Retinal pigment epithelial cell (primary cell): ENCODE measurements at regions not wholly inside any gene's neighbourhood (a gene's known extent, or its start where the extent isn't known, plus 50 kb on each side); places are given as distances from the start of the nearest gene placed in this dataset.

ENCODE experiments used
- DNase-seq: peaks from one replicate; pipeline ENCODE4 v3.0.0-alpha.2; 2010; ENCODE audit warnings: low read depth
- H3K4me3 ChIP-seq: 2 replicates; pipeline ENCODE4 v1.5.1; 2011; ENCODE audit warnings: mild to moderate bottlenecking, low read length, control low read depth, moderate library complexity
- TF ChIP-seq, protein P1 (sequence below): conservative IDR thresholded peaks from 2 replicates; pipeline ENCODE4 v1.5.1; 2011; ENCODE audit warnings: low read depth, low read length, control low read depth, inconsistent platforms

DNA sequence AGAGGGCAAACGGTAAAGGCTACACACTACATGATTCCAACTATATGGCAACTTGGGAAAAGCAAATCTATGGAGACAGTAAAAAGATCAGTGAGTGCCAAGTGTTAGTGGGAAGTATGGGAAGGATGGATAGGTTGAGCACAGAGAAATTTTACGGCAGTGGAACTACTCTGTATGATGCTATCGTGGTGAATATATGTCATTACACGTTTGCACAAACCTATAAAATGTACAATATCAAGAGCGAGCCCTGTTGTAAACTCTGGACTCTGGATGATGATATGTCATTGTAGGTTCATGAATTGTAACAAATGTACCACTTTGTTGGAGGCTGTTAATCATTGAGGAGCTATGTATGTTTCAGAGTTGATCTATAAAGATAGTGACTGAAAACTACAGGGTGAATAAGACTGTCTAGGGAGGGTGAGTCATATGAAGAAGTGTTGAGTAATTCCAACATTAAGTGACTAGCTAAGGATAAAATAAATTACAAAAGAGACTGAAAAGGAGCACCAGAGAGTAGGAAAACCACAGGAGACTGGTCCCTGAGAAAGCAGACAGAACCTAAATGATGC, 349.2 kb upstream of the LMO3 start:
- TF ChIP-seq, protein P1, sequence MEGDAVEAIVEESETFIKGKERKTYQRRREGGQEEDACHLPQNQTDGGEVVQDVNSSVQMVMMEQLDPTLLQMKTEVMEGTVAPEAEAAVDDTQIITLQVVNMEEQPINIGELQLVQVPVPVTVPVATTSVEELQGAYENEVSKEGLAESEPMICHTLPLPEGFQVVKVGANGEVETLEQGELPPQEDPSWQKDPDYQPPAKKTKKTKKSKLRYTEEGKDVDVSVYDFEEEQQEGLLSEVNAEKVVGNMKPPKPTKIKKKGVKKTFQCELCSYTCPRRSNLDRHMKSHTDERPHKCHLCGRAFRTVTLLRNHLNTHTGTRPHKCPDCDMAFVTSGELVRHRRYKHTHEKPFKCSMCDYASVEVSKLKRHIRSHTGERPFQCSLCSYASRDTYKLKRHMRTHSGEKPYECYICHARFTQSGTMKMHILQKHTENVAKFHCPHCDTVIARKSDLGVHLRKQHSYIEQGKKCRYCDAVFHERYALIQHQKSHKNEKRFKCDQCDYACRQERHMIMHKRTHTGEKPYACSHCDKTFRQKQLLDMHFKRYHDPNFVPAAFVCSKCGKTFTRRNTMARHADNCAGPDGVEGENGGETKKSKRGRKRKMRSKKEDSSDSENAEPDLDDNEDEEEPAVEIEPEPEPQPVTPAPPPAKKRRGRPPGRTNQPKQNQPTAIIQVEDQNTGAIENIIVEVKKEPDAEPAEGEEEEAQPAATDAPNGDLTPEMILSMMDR, result no peak
- H3K4me3 ChIP-seq, result no peak overlapping the region
- peak; percentile 2 for DNase-seq

DNA sequence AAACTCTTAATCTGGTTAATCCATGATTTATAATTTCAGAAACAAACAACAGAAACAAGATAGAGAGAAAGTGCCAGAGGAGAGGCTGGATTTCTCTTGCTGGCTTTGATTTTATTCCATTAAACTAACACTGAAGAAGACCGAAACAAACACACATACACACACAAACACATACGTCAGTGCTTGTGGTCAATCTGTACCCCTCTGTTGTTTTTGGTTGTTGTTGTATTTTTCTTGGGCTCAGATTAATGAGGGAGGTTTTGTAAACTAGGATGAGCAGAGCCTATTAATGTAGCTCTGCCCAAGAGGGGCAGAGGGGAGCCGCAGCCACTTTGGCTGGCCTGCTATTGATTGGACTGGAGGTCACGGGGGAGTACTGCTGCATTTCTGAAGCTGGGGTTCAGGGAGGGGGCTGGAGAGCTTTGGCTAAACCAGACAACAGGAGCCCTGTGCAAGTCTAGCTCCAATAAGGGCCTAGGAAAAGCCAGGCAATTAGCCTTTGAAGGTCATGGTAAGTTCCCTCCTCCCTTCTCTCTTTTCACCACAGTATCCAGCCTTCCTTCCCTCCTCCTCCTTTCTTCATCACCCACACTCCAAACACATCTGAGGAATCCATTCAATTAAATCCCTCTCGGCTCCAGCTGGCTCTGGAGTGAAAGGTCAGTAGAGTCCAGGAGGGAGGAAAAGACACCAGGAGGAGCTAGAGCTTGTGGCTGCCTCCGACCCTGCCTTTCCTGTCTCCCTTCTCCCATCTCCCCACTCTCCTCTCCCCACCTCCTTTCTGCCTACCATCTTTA, 344.1 kb upstream of the LMO3 start:
- TF ChIP-seq, protein P1, result no peak
- H3K4me3 ChIP-seq, result no peak overlapping the region
- DNase-seq, result no peak

DNA sequence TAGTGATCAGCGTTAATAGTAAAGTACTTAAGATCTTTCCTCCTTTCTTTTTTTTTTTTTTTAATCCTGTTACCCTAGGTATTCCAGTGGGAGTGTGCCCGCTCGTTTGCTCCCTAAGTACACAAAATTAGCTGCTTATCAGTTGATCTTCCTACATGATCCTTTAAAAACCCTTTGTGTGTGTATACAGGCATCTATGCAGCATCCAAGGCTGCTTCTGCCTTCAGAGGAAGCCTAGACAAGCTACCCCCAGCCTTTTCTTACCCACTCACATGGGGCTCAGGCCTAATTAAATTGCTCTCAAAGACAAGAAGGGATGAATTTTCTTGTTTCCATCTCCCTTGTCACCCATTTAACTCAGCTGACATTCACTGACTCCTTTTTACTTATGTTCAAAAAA, 343.4 kb upstream of the LMO3 start:
- peak; percentile 21 for DNase-seq
- TF ChIP-seq, protein P1, result no peak
- H3K4me3 ChIP-seq, result no peak overlapping the region

DNA sequence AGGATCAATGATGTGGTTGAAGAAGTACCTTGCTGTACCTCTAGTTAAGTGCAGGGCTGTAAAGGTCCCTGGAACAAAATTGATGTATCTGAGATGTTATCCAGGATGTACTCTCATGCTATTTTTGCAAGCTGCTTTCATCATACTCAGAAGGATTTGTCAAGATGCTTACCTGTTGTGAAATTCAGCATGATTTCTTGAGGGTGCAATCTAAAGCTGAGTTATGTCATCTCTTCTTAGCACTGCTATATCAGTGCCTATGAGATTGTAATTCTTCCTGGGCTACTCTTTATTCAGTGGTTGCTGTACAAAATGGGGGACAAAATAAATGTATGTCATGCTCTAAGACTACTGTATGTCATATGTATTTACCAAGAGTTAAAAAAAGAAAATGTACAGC, 340.7 kb upstream of the LMO3 start:
- TF ChIP-seq, protein P1, result no peak
- no peak overlapping the region for H3K4me3 ChIP-seq
- no peak for DNase-seq

DNA sequence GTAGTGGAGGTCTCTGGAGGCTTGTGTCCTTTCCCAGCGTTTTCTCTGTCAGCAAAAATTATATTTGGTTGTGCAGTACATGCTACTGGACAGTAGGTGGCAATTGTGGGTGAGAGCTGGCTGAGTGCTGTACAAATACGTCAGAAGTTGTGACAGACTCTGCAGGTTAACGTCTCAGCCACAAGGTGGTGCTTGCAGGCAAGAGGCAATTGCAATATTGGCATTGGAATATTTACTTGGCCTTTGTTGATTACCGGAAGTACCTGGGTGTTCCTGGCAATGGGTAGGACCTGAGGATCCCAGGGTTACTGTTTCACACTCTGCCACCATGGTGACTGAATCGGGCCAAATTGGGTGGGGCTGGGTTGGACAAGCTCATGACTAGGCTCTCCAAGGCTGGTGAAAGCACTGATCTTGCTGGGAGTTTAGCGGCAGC, 333.9 kb upstream of the LMO3 start:
- TF ChIP-seq, protein P1, result peak; percentile 91
- no peak overlapping the region for H3K4me3 ChIP-seq
- DNase-seq, result peak; percentile 55

DNA sequence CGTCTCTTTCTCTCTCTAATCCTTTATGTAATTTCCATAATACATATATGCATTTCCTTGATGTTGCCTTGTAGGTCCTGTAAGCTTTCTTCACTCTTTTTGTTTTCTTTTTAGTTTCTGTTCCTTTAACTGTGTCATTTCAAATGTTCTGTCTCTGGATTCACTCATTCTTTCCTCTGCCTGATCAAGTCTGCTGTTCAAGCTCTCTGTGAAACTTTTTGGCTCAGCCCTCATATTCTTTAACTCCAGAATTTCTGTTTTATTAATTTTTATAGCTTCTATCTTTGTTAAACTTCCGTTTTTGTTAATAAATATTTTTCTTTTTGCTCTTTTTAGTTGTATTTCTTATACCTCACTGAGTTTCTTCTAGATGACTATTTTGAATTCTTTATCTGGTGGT, 321.3 kb upstream of the LMO3 start:
- TF ChIP-seq, protein P1, result no peak
- DNase-seq, result no peak
- no peak overlapping the region for H3K4me3 ChIP-seq

DNA sequence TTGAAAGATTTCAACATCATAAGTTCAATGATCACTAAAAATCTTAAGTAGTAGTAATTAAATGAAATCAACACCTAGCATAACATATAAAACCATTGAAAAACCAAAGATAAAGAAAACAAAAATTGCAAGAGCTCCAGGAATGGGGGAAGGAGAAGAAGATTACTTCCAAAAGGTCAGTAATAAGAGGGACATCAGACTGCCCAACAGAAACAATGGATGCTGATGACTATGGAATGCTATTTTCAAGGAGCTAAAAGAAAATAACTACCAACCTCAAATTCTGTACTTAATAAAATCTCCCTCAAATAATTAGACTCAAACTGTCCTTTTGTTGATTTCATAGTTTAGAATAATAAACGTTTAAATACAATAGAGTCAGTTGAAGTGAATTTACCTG, 314.5 kb upstream of the LMO3 start:
- no peak overlapping the region for H3K4me3 ChIP-seq
- DNase-seq, result no peak
- TF ChIP-seq, protein P1, result no peak
